ELR (cell line): ENCODE measurements at regions not wholly inside any gene's neighbourhood (a gene's known extent, or its start where the extent isn't known, plus 50 kb on each side); places are given as distances from the start of the nearest gene placed in this dataset.

ENCODE experiments used
- DNase-seq: peaks from one replicate; pipeline ENCODE4 v3.0.0-alpha.2; 2015; ENCODE audit warnings: low read depth

- DNase-seq: no peak
Observed at GRCh38 chr19:30171138-30171635, 201.0 kb upstream of the ZNF536 start.

- DNase-seq: no peak
Observed at GRCh38 chr19:30171795-30172612, 200.2 kb upstream of the ZNF536 start.

- no peak for DNase-seq
Observed at GRCh38 chr19:30172613-30173242, 199.5 kb upstream of the ZNF536 start.

GRCh38 chr19:30173593-30174356 is 198.4 kb upstream of the ZNF536 start:
- no peak for DNase-seq

GRCh38 chr19:30174357-30174645 is 197.9 kb upstream of the ZNF536 start:
- no peak for DNase-seq

- DNase-seq: no peak
Observed at GRCh38 chr19:30174791-30175190, 197.4 kb upstream of the ZNF536 start.

- DNase-seq: no peak
Observed at GRCh38 chr19:30175987-30176386, 196.2 kb upstream of the ZNF536 start.

- DNase-seq: no peak
Observed at GRCh38 chr19:30178721-30179402, 193.3 kb upstream of the ZNF536 start.

- DNase-seq: no peak
Observed at GRCh38 chr19:30180691-30181090, 191.5 kb upstream of the ZNF536 start.

- no peak for DNase-seq
Observed at GRCh38 chr19:30183807-30184490, 188.2 kb upstream of the ZNF536 start.

GRCh38 chr19:30202060-30202600 is 170.1 kb upstream of the ZNF536 start:
- DNase-seq: no peak

- no peak for DNase-seq
Observed at GRCh38 chr19:30204721-30205120, 167.5 kb upstream of the ZNF536 start.

- DNase-seq: no peak
Observed at GRCh38 chr19:30206187-30206586, 166.0 kb upstream of the ZNF536 start.

GRCh38 chr19:30207357-30207756 is 164.8 kb upstream of the ZNF536 start:
- no peak for DNase-seq

- no peak for DNase-seq
Observed at GRCh38 chr19:30208436-30209060, 163.6 kb upstream of the ZNF536 start.

GRCh38 chr19:30209617-30210600 is 162.3 kb upstream of the ZNF536 start:
- DNase-seq: no peak

- no peak for DNase-seq
Observed at GRCh38 chr19:30212574-30212973, 159.6 kb upstream of the ZNF536 start.

GRCh38 chr19:30214651-30215051 is 157.5 kb upstream of the ZNF536 start:
- DNase-seq: no peak

GRCh38 chr19:30215248-30215647 is 156.9 kb upstream of the ZNF536 start:
- DNase-seq: no peak

- DNase-seq: no peak
Observed at GRCh38 chr19:30216453-30216852, 155.7 kb upstream of the ZNF536 start.
